PC-3 (cell line): ENCODE measurements at regions not wholly inside any gene's neighbourhood (a gene's known extent, or its start where the extent isn't known, plus 50 kb on each side); places are given as distances from the start of the nearest gene placed in this dataset.

ENCODE experiments used
- EZH2 ChIP-seq: fragments of 300-600 bp; sonication (generic); IDR thresholded peaks from one replicate; pipeline ENCODE4 v1.6.1; 2017; ENCODE audit warnings: antibody characterized with exemption, mild to moderate bottlenecking, low read length; ENCODE audit not compliant: unreplicated experiment
- EZH2phosphoT487 ChIP-seq: fragments of 300-600 bp; sonication (generic); IDR thresholded peaks from 2 replicates; pipeline ENCODE4 v1.6.1; 2018; ENCODE audit warnings: mild to moderate bottlenecking, antibody characterized with exemption, low read length, borderline replicate concordance
- TF ChIP-seq, protein P1 (sequence below): fragments of 300-600 bp; sonication (generic); conservative IDR thresholded peaks from 2 replicates; pipeline ENCODE4 v1.5.1; 2017; ENCODE audit warnings: antibody characterized with exemption, low read depth, mild to moderate bottlenecking, low read length

GRCh38 chr14:83827383-83827782, 1702.6 kb upstream of the FLRT2 start:
- TF ChIP-seq EZH2 (no peak), EZH2phosphoT487 (no peak)
- TF ChIP-seq, protein P1, sequence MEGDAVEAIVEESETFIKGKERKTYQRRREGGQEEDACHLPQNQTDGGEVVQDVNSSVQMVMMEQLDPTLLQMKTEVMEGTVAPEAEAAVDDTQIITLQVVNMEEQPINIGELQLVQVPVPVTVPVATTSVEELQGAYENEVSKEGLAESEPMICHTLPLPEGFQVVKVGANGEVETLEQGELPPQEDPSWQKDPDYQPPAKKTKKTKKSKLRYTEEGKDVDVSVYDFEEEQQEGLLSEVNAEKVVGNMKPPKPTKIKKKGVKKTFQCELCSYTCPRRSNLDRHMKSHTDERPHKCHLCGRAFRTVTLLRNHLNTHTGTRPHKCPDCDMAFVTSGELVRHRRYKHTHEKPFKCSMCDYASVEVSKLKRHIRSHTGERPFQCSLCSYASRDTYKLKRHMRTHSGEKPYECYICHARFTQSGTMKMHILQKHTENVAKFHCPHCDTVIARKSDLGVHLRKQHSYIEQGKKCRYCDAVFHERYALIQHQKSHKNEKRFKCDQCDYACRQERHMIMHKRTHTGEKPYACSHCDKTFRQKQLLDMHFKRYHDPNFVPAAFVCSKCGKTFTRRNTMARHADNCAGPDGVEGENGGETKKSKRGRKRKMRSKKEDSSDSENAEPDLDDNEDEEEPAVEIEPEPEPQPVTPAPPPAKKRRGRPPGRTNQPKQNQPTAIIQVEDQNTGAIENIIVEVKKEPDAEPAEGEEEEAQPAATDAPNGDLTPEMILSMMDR: no peak
